ENCODE measurements at regions not wholly inside any gene's neighbourhood (a gene's known extent, or its start where the extent isn't known, plus 50 kb on each side); places are given as distances from the start of the nearest gene placed in this dataset.
A peak's percentile ranks its signal among the peaks of the same experiment; 100 is the strongest.

GRCh38 chr6:22149501-22150367 lies 147.1 kb downstream of the PRL start:
- H3K79me2 ChIP-seq (ENCODE audit: insufficient read depth, low read length) = peaks cover 80% of the 10 kb centered on the region
- H3K4me2 ChIP-seq (ENCODE audit: insufficient read depth, low read length) = peak overlapping the region; percentile 72
- H3K36me3 ChIP-seq (ENCODE audit: insufficient read depth, low read length) = peaks cover 3% of the 10 kb centered on the region; the same call in 1 of the 2 replicates
- H3K9me3 ChIP-seq (ENCODE audit: insufficient read depth, low read length, severe bottlenecking) = no peaks in the 10 kb centered on the region
- H3K27me3 ChIP-seq (ENCODE audit: insufficient read depth, low read length, poor library complexity) = no peaks in the 10 kb centered on the region
- peak overlapping the region in 1 of 2 experiments; percentile 85; a peak in 2 of 4 replicates for H3K4me3 ChIP-seq (ENCODE audit: low read depth in 1 of 2, low read length in 2 of 2)
- H3K27ac ChIP-seq (ENCODE audit: low read length) = peak overlapping the region; percentile 100
- no peaks in the 10 kb centered on the region for H4K20me1 ChIP-seq (ENCODE audit: insufficient read depth, low read length)
- no peak overlapping the region for H2AFZ ChIP-seq (ENCODE audit: low read depth, low read length)
- no peak for TF ChIP-seq EZH2 (IDR thresholded peaks at IDR 0.05; ENCODE audit: borderline replicate concordance, low read depth, low read length, severe bottlenecking)
- TF ChIP-seq CTCF (IDR thresholded peaks at IDR 0.05; ENCODE audit: borderline replicate concordance, extremely low read depth, low read length, poor library complexity, severe bottlenecking) = no peak
- DNase-seq = peak; percentile 37
- peak overlapping the region; percentile 98 for H3K9ac ChIP-seq (ENCODE audit: low read depth, low read length)
- peak; percentile 15; the same call in 2 of the 3 replicates for ATAC-seq (ENCODE audit: insufficient read depth, low read depth)
- H3K4me1 ChIP-seq (ENCODE audit: insufficient read depth, low read length) = peaks cover 84% of the 10 kb centered on the region

- peak overlapping the region in 1 of 2 experiments; percentile 85; a peak in 2 of 4 replicates for H3K4me3 ChIP-seq (ENCODE audit: low read depth in 1 of 2, low read length in 2 of 2)
- peak overlapping the region; percentile 98 for H3K9ac ChIP-seq (ENCODE audit: low read depth, low read length)
- no peaks in the 10 kb centered on the region for H4K20me1 ChIP-seq (ENCODE audit: insufficient read depth, low read length)
- peaks cover 72% of the 10 kb centered on the region for H3K79me2 ChIP-seq (ENCODE audit: insufficient read depth, low read length)
- ATAC-seq (ENCODE audit: insufficient read depth, low read depth) (no peak), DNase-seq (no peak)
- H2AFZ ChIP-seq (ENCODE audit: low read depth, low read length) = no peak overlapping the region
- TF ChIP-seq CTCF (IDR thresholded peaks at IDR 0.05; ENCODE audit: borderline replicate concordance, extremely low read depth, low read length, poor library complexity, severe bottlenecking) = no peak
- TF ChIP-seq EZH2 (IDR thresholded peaks at IDR 0.05; ENCODE audit: borderline replicate concordance, low read depth, low read length, severe bottlenecking) = no peak
- peaks cover 3% of the 10 kb centered on the region; the same call in 1 of the 2 replicates for H3K36me3 ChIP-seq (ENCODE audit: insufficient read depth, low read length)
- no peaks in the 10 kb centered on the region for H3K27me3 ChIP-seq (ENCODE audit: insufficient read depth, low read length, poor library complexity)
- no peaks in the 10 kb centered on the region for H3K9me3 ChIP-seq (ENCODE audit: insufficient read depth, low read length, severe bottlenecking)
- H3K27ac ChIP-seq (ENCODE audit: low read length) = peak overlapping the region; percentile 100
- H3K4me2 ChIP-seq (ENCODE audit: insufficient read depth, low read length) = peak overlapping the region; percentile 72
- peaks cover 84% of the 10 kb centered on the region for H3K4me1 ChIP-seq (ENCODE audit: insufficient read depth, low read length)
Measured at GRCh38 chr6:22150368-22151035, 146.3 kb downstream of the PRL start.

- H3K27me3 ChIP-seq (ENCODE audit: insufficient read depth, low read length, poor library complexity) = no peaks in the 10 kb centered on the region
- H3K27ac ChIP-seq (ENCODE audit: low read length) = peak overlapping the region; percentile 15
- H3K79me2 ChIP-seq (ENCODE audit: insufficient read depth, low read length) = peaks cover 60% of the 10 kb centered on the region
- no peak for ATAC-seq (ENCODE audit: insufficient read depth, low read depth)
- H3K9me3 ChIP-seq (ENCODE audit: insufficient read depth, low read length, severe bottlenecking) = no peaks in the 10 kb centered on the region
- no peak overlapping the region for H2AFZ ChIP-seq (ENCODE audit: low read depth, low read length)
- no peak for DNase-seq
- no peaks in the 10 kb centered on the region for H4K20me1 ChIP-seq (ENCODE audit: insufficient read depth, low read length)
- TF ChIP-seq CTCF (IDR thresholded peaks at IDR 0.05; ENCODE audit: borderline replicate concordance, extremely low read depth, low read length, poor library complexity, severe bottlenecking) (no peak), EZH2 (IDR thresholded peaks at IDR 0.05; ENCODE audit: borderline replicate concordance, low read depth, low read length, severe bottlenecking) (no peak)
- H3K4me3 ChIP-seq (ENCODE audit: low read depth in 1 of 2, low read length in 2 of 2) = no peak overlapping the region
- H3K9ac ChIP-seq (ENCODE audit: low read depth, low read length) = no peak overlapping the region
- H3K36me3 ChIP-seq (ENCODE audit: insufficient read depth, low read length) = peaks cover 3% of the 10 kb centered on the region; the same call in 1 of the 2 replicates
- H3K4me1 ChIP-seq (ENCODE audit: insufficient read depth, low read length) = peaks cover 81% of the 10 kb centered on the region
- peak overlapping the region; percentile 15; the same call in 1 of the 2 replicates for H3K4me2 ChIP-seq (ENCODE audit: insufficient read depth, low read length)
Measured at GRCh38 chr6:22151892-22152291, 144.9 kb downstream of the PRL start.
